ENCODE measurements at regions not wholly inside any gene's neighbourhood (a gene's known extent, or its start where the extent isn't known, plus 50 kb on each side); places are given as distances from the start of the nearest gene placed in this dataset.
A peak's percentile ranks its signal among the peaks of the same experiment; 100 is the strongest.

DNA sequence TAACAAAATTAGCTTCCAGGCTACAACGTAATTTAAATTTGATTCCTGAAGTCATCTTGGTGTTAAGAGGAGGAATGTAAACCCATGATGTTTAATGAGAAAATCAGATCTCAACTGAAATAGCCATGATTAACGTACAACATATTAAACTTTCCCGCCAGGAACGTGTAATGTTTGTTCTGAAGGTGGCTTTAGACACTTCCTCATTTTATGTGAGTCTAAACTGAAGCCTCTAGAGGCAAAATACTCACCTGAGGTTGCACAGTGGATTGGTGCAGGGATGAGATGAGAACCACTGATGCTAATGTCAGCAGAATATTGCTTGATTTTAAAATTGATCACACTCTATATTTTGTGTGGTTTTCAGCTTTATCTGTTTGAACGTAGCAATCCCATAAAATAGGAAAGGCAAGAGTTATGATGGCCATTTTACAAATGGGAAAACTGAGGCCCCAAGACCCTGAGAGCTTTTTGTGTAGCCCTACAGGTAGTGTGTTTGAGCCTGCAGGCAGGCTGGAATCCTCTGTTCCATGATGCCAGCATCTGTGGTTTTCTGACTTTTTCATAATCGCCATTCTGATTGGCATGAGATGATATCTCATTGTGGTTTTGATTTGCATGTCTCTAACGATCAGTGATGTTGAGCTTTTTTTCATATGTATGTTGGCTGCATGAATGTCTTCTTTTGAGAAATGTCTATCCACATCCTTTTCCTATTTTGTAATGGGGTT is 243.7 kb upstream of the BMPER start:
- no peak for DNase-seq (ENCODE audit: low read depth)

DNA sequence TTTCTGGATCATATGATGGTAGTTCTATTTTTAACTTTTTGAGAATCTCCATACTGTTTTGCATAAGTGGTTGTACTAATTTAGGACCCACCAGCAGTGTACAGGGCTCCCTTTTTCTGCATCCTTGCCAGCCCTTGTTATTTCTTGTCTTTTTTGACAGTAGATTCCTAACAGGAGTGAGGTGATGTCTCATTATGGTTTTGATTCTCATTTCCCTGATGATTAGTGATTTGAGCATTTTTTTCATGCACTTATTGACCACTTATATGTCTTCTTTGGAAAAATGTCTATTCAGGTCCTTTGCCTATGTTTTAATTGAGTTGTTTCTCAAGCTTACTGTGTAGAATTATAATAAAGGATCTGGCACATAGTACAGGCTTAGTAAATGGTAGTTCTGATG is 238.8 kb upstream of the BMPER start:
- peak; percentile 77 for DNase-seq (ENCODE audit: low read depth)

DNA sequence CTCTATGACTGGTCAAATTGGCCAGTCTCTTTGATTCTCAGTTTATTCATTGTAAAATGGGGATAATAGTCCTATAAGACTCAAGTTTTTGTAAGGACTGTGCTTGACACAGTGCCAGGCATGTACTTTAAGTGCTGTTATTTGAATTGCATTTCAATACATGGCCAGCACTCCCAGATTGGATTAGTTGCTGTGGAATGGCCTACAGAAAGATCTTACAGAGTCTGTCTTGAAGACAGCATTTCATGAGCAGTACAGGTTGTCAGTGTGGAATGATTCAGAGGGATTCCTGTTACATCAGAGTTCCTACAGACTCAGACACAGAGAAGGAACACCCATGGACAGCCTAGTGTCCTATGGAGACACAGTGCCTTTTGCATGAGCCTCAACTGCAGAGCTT is 238.1 kb upstream of the BMPER start:
- DNase-seq (ENCODE audit: low read depth), result peak; percentile 69

DNA sequence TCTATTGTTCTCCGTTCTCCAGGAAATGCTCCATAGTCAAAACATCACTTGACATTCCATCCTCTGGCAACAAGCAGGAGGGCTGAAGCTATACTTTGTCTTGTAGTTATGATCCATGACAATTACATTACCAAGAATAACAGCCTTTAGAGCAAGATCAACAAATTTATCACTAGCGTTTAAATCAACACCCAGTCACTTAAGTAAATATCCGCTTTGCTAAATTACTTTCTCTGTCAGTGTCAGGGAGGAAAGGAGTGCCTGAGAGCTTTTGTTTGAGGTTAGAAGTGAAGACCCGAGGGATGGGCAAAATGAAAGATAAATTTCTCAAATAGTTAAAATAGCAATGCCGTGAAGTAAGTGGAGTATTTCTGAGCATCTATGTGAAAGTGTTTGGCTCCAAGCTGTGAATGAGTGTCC is 236.1 kb upstream of the BMPER start:
- no peak for DNase-seq (ENCODE audit: low read depth)

DNA sequence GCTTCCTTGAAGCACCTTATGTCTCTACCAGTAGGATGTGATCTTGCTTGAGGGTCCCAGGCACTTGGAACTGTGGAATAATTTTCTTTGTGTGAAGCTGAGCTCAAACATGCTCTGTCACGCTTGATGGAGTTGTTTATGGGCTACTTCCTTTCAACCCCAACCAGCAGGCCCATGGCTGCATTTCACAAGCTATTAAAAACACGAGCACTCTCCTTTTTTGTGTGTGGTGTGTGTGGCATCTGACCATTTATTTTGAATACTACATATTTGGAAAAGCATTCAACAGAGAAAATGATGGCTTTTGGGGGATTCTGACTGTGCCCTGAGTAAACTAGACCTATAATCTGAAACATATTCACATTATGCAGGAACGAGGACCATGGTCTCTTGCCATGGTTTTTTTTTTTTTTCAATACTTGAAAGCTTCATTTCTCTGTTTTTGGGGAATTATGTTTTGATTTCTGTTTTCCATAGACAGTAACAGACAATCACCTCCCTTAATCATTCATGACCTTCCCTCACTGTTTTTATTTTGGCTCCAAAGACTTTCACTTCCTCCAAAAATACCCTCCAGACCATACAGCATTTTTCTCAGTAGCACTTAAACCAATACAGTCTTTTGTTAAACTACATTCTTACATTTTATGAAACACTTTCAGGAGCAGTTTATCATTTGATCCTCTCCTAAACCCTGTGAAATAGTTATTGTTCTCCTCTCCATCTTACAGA is 233.6 kb upstream of the BMPER start:
- DNase-seq (ENCODE audit: low read depth), result no peak

DNA sequence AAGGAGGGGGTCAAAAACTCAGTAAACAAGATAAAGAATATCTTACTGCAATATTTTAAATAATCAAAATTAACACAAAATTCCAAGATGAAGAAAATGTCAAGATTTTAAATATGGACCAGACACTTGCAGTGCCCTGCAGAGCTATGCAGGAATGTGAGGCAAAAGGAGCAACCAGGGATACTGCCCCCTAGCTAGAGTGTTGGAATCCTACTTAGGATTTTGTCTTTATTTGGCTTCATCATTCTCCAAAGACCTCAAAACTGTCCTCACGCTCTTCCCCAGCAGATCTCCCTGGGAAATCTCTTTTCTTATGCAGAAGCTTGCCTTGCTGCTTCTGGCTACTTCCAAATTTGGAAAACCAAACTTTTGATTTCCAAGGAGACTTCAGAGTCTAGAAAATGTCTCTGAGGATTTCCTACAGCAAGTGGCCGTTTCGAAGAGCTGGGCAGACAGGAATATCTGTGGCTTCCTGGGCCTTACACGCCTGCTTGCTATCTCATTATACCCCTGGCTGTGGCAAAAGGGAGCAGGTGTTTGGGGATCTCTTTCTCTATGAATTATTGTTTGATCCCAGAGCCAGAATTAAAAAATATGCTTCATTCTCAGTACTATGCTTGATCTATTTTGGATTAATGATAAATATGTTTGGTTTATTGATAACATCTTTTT is 232.2 kb upstream of the BMPER start:
- no peak for DNase-seq (ENCODE audit: low read depth)

DNA sequence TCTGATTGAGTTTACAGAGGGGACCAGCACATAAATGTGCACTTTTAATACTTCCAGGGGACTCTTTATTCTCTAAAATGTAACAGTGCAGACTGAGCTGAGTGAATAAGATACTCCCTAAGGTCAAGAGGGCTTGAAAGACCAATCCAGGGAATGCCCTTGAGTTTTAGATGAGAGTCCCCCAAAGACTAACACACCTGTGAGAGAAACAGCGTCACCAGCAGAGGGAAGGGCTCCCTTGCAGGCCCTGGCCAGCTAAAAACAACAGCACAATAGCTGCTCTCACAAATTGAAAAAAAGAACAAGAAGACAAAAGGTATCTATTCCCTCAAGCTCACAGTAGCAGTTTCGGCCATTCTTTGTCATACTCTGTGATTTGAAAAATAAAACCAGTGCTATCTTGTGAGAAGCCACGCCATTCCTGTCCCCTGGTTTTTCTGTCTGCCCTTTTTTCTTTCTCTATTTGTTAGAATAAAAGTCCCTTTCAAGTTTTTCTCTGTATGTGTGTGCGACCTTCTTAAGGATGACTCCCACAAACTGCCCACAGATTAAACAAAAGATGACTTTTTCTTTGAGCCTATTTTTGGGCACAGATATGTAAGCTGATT is 230.4 kb upstream of the BMPER start:
- DNase-seq (ENCODE audit: low read depth), result no peak

DNA sequence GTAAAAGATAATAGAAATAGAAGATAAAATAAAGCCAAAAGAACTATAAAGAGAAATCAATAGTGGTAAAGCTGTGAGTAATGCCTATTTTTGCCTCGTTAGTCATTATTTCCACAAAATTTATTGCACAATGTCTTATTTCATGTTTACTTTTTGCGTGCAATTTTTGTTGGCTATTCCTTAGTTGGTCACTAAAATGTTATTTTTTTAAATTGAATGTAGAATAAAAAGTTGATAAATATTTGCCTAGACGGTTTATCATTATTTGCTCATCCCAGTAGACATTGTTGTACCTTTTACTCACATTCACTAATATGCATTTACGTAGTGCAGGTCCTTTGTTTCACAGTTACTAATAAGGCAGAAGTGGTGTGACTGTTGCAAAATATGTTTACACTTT is 227.8 kb upstream of the BMPER start:
- DNase-seq (ENCODE audit: low read depth), result peak; percentile 68

DNA sequence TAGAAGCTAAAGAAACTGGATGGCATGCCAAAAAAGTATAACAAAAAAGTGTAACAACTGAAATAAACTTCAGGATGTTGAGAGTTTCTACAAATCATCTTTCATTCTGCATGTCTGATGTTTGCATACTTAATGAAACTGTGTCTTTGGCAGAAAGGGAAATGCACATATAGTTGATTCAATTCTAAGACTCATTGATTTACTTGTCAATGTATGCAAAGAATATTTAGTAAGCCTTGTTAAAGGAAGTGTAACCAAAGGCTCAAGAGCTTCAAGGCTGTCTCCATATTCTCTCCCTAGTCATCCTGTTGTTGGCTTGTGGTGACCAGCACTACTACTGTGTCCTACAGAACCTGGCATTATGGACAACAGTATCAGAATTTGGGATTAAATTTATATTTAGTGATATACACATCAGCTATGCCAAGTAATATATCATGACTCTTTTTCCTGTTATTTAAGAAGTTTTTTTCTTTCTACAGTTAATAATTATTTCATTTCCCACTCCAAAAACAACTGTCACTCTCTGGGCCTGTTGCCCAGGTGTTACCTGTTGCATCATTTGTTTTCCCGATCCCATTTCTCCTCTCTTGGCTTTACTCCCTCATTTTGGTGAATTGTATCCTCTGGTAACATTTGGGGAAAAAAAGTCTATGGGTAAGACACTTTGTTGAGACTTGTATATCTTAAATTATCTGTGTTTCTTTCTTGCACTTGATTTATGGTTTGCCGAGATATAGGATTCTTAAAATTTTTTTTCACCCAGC is 226.6 kb upstream of the BMPER start:
- DNase-seq (ENCODE audit: low read depth), result no peak

DNA sequence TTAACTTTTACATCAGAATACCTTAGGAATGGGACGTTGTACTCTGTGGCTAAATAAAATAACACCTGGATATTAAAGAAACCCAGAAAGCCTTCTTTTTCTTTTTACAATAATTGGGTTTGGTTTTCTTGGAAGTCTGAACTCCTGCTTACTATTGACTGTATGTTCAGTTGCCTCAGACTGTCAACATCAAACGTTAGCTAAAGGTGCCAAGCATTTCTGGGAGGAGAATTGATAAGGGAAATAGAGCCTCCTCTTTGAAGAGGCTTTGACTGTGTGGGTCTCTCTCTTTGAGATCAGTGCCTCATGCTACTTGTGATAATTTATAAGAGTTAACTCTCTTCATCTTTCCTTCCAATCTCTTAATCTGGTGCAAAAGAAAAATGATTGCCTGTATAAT is 224.7 kb upstream of the BMPER start:
- DNase-seq (ENCODE audit: low read depth), result no peak

DNA sequence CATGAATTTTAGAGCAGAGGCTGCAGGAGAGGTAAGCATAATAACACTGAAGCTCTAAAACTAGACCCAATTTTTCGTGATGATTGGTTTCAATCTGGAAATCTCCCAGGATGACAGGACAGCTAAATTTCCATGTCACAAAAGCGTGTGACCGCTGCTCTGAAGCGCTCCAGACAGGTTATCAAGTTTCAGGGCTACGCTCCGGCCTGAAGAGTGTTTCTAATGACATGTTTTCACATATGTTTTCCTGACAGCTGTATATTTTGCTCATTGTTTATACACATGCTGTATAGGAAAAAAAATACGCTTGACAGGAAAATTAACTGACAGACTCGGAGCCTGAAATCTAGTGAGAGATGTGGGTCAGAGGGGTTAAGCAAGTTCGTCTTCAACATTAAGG is 219.8 kb upstream of the BMPER start:
- DNase-seq (ENCODE audit: low read depth), result no peak

DNA sequence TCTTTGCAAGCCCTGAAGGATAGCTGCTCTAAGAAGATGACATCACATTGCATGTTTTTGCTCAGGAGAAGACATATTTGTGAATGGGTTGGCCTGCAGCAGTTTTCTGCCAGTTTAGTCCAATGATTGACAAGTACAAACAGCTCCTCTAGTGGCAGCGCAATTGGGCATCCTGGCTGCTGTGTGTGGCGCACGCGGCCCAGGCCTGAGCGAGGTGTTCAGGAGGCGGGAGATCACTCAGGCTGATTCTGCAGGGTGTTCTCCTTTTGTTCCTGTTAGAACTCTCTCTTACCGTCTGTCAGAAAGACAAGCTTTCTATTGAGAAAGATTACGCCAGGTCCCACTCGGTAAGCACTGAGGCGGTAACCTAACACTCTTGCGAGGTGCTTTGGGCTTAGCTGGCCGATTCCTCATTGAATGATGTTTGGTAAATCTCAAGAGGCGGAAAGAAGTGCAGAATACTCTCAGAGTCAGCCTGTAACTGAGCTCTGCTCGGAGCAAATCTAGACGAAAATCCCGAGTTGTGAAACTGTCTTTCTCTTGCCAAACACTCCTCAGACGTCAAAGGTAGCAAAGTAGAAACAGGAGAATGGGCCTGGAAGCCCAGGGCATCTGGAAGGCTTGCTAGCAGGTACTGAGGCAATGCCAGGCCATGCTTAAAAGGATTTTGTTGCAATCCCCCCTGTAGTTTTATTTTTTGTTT is 219.2 kb upstream of the BMPER start:
- DNase-seq (ENCODE audit: low read depth), result no peak

DNA sequence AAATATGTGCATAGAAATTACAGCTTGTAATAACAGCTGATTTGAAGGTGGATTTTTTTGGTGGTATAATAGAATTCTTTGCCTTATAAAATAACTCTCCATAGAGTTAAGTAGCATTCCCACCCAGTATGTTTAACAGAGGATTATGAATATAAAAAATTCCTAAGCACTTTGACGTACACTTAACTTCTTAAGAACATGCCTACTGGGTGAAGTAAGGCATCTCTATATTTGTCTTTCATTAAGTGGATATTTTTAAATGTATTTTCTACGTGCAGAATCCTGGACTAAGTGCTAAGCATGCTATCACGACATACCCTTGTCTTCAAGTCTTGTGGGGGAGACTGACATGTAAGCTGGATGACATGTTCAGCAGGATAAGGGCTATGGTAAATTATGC is 217.7 kb upstream of the BMPER start:
- DNase-seq (ENCODE audit: low read depth), result no peak

DNA sequence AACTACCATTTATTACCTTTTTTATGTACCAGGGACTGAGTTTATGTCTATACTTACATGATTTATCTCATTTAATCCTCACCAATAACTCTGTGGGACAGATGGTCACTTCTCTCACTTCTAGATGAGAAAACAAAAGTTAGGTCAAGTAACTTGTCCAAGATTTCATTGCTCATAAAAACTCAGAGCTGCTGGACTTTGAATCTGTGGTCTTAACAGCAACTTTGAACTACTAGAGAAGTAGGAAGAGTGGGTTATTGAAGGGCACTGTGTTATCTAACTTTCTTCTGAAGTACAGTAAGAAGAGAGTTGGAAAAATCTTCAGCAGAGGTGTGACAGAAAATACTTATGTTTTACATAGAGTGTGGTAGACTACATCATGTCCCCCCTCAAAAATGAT is 214.2 kb upstream of the BMPER start:
- no peak for DNase-seq (ENCODE audit: low read depth)

DNA sequence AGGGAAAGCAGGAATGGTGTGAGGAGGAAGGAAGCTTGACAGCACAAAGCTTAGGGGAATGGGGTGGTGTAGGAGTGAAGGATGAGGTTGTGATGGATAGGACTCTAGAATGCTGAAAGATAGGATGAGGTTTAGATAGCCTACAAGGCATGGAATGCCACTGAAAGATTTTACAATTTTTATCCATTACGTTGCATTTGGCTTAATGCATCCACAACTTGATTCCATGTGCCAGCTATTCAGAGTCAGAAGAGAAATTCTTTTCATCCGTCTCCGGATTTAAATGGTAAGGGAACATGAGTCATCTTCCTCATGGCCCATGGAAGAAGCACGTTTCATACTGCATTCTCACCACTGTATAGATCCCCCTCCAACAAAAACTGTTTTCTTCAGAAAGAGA is 212.4 kb upstream of the BMPER start:
- peak; percentile 77 for DNase-seq (ENCODE audit: low read depth)

DNA sequence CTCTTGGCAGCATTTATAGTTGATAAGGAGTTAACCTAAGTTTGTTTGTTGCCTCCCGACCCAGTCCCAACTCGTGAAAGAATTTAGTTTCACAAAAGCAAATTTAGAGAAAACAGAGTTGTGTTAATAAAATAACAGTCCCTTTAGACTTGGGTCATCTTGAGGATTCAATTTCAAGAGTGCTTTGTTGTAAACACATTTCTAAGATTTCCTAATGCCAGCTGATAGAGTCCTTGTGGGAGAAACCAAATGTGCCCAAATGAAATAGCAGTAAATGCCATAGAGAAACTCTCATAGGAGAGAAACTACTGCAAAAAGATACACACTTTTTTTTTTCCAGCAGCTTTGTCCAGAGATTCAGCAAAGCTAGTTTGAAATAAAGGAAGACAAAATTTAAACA is 211.3 kb upstream of the BMPER start:
- DNase-seq (ENCODE audit: low read depth), result no peak

DNA sequence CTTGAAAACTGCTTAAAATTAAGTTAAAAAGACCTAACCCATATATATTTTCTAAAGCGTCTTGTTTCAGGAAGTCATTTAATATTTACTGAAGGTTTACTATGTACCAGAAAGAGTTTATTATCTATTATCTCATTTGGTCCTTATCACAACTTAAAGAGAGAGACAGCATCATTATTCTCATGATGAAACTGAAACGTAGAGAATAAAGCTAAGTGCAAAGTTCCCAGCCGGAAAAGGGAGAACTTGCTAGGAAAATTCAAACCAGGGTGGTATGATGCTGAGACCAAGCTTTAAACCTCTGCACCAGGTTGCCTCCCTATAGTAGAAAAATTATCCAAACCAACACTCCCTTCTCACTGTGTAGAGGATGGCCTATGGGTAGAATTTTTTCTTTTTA is 207.7 kb upstream of the BMPER start:
- no peak for DNase-seq (ENCODE audit: low read depth)

DNA sequence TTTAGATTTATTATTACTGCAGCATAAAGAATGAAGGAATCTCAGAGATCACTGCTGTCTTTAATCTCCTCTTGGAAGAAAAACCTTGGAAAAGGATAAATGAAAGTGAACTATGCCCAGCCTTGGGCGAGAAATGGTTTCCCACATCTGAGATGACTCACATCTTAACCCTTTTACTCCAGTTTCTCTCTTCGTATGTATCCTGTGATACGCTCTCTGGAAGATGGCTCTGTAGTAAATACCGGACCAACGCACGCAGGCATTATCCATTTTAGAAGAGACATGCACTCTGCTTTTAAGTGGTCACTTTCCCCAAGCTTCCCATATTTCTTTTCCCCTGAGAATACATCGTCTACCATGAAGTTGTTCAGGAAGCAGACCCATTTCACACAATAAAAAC is 207.3 kb upstream of the BMPER start:
- peak; percentile 9 for DNase-seq (ENCODE audit: low read depth)

DNA sequence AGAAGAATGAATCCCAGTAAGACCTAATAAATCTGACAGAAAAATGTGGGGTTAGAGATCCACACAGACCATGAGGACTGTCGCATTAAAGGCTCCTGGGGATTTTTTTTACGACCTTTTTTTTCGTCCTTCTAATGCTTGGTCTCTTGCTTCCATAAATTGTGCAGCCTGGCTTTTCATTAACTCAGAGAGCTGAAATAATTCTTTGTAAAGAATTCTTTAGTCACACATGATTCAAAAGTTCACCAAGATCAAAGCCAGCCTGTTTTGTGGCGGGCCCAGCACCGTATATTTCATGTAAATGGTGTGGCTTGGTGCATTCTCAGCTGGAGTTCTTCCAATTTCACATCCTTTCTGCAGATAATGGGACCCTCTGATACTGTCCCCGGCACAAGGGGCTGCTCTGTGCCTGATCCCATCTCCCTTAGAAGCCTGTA is 206.6 kb upstream of the BMPER start:
- no peak for DNase-seq (ENCODE audit: low read depth)

DNA sequence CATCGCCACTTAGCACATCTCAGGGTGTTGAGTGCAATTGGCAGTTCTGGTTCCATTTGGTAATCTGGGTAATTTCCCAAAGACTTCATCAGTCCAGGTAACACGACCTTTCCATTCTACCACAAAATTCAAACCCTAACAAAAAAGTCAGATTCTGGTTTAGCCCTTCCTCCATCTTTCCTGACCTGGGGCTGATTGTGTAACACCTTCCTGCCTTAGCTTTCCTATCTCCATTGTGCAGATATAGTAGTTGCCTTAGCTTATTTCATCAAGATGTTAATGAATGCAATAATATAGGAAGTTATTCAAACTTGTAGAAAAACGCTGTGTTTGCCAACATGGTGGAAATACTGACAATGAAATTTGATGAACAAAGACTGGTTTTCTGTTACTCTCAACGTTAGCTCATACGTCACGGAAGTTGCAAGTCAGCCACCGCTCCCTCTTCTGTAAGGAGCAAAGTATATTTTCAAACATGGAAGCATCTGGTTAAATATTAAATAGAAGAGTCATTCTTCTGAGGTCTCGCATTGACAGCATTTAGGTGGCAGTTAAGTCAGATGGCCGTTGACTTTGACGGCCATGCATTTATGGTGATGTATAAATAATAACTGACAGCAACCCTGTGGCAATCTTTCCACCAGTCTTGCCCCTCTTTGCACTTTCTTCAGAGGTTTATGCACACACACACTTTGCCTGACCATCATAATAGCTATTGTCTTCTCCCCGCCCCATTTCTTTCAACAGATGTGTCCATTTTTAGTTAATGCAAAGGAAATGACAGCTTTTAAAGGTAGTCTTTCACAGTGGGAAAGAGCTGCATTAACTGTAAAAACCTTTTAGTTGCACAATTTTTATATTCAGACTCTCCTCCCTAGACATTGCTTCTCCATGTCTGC is 205.1 kb upstream of the BMPER start:
- DNase-seq (ENCODE audit: low read depth), result no peak

All from ELR (cell line).